ENCODE measurements at regions not wholly inside any gene's neighbourhood (a gene's known extent, or its start where the extent isn't known, plus 50 kb on each side); places are given as distances from the start of the nearest gene placed in this dataset.

- Mint-ChIP-seq H3K27ac (no peak overlapping the region), H3K9me3 (peaks cover 3 to 19% (median 9%) of the 10 kb centered on the region in 7 donors), H3K27me3 (no peaks in the 10 kb centered on the region), H3K4me1 (no peaks in the 10 kb centered on the region), H3K4me3 (no peak overlapping the region), H3K36me3 (no peaks in the 10 kb centered on the region)
- Histone ChIP-seq H3K36me3 (ENCODE audit: control insufficient read depth, insufficient read depth, low read length) (no peaks in the 10 kb centered on the region), H3K4me1 (ENCODE audit: control insufficient read depth, insufficient read depth, low read length, poor library complexity, severe bottlenecking) (no peaks in the 10 kb centered on the region), H3K27me3 (ENCODE audit: control insufficient read depth, insufficient read depth, low read length) (no peaks in the 10 kb centered on the region), H3K27ac (ENCODE audit: insufficient read depth, low read length, poor library complexity, severe bottlenecking) (no peak overlapping the region), H3K9me3 (ENCODE audit: control insufficient read depth in 2 of 2, low read length in 2 of 2) (peaks cover 0 to 7% of the 10 kb centered on the region in 2 experiments), H3K4me3 (ENCODE audit: low read depth, low read length) (no peak overlapping the region)
- DNase-seq: no peak
- no peak for ATAC-seq (ENCODE audit: low read depth in 2 of 2)
These were observed 56.9 kb downstream of the SLITRK6 start for GRCh38 chr13:85742355-85742754.

- no peaks in the 10 kb centered on the region for H3K36me3 ChIP-seq (ENCODE audit: control insufficient read depth, insufficient read depth, low read length)
- H3K27ac Mint-ChIP-seq: no peak overlapping the region
- H3K9me3 ChIP-seq (ENCODE audit: control insufficient read depth in 2 of 2, low read length in 2 of 2): peaks cover 0 to 8% of the 10 kb centered on the region in 2 experiments
- peaks cover 0 to 23% (median 7%) of the 10 kb centered on the region in 7 donors for H3K9me3 Mint-ChIP-seq
- H3K27ac ChIP-seq (ENCODE audit: insufficient read depth, low read length, poor library complexity, severe bottlenecking): no peak overlapping the region
- H3K27me3 Mint-ChIP-seq: no peaks in the 10 kb centered on the region
- DNase-seq: no peak
- no peaks in the 10 kb centered on the region for H3K27me3 ChIP-seq (ENCODE audit: control insufficient read depth, insufficient read depth, low read length)
- no peaks in the 10 kb centered on the region for H3K4me1 ChIP-seq (ENCODE audit: control insufficient read depth, insufficient read depth, low read length, poor library complexity, severe bottlenecking)
- H3K4me3 Mint-ChIP-seq: no peak overlapping the region
- no peaks in the 10 kb centered on the region for H3K36me3 Mint-ChIP-seq
- no peak overlapping the region for H3K4me3 ChIP-seq (ENCODE audit: low read depth, low read length)
- H3K4me1 Mint-ChIP-seq: no peaks in the 10 kb centered on the region
- ATAC-seq (ENCODE audit: low read depth in 2 of 2): no peak
These were observed 58.2 kb downstream of the SLITRK6 start for GRCh38 chr13:85741017-85741416.

GRCh38 chr13:85738696-85739320 is 60.4 kb downstream of the SLITRK6 start:
- Histone ChIP-seq H3K27ac (ENCODE audit: insufficient read depth, low read length, poor library complexity, severe bottlenecking) (no peak overlapping the region), H3K27me3 (ENCODE audit: control insufficient read depth, insufficient read depth, low read length) (no peaks in the 10 kb centered on the region), H3K4me3 (ENCODE audit: low read depth, low read length) (no peak overlapping the region), H3K9me3 (ENCODE audit: control insufficient read depth in 2 of 2, low read length in 2 of 2) (peaks cover 0 to 8% of the 10 kb centered on the region in 2 experiments), H3K4me1 (ENCODE audit: control insufficient read depth, insufficient read depth, low read length, poor library complexity, severe bottlenecking) (no peaks in the 10 kb centered on the region), H3K36me3 (ENCODE audit: control insufficient read depth, insufficient read depth, low read length) (no peaks in the 10 kb centered on the region)
- peaks cover 0 to 13% (median 7%) of the 10 kb centered on the region in 7 donors for H3K9me3 Mint-ChIP-seq
- ATAC-seq (ENCODE audit: low read depth in 2 of 2) (no peak), DNase-seq (no peak)
- H3K36me3 Mint-ChIP-seq: no peaks in the 10 kb centered on the region
- H3K4me3 Mint-ChIP-seq: no peak overlapping the region
- H3K27ac Mint-ChIP-seq: no peak overlapping the region
- no peaks in the 10 kb centered on the region for H3K4me1 Mint-ChIP-seq
- no peaks in the 10 kb centered on the region for H3K27me3 Mint-ChIP-seq

- no peaks in the 10 kb centered on the region for H3K27me3 ChIP-seq (ENCODE audit: control insufficient read depth, insufficient read depth, low read length)
- Mint-ChIP-seq H3K9me3 (peaks cover 0 to 12% (median 7%) of the 10 kb centered on the region in 7 donors), H3K36me3 (no peaks in the 10 kb centered on the region), H3K4me1 (no peaks in the 10 kb centered on the region), H3K27me3 (no peaks in the 10 kb centered on the region), H3K4me3 (no peak overlapping the region), H3K27ac (no peak overlapping the region)
- no peaks in the 10 kb centered on the region for H3K36me3 ChIP-seq (ENCODE audit: control insufficient read depth, insufficient read depth, low read length)
- DNase-seq: no peak
- H3K27ac ChIP-seq (ENCODE audit: insufficient read depth, low read length, poor library complexity, severe bottlenecking): no peak overlapping the region
- H3K9me3 ChIP-seq (ENCODE audit: control insufficient read depth in 2 of 2, low read length in 2 of 2): peaks cover 0 to 8% of the 10 kb centered on the region in 2 experiments
- no peaks in the 10 kb centered on the region for H3K4me1 ChIP-seq (ENCODE audit: control insufficient read depth, insufficient read depth, low read length, poor library complexity, severe bottlenecking)
- no peak overlapping the region for H3K4me3 ChIP-seq (ENCODE audit: low read depth, low read length)
- no peak for ATAC-seq (ENCODE audit: low read depth in 2 of 2)
These were observed 61.3 kb downstream of the SLITRK6 start for GRCh38 chr13:85737952-85738351.

- H3K27ac Mint-ChIP-seq: no peak overlapping the region
- no peaks in the 10 kb centered on the region for H3K36me3 ChIP-seq (ENCODE audit: control insufficient read depth, insufficient read depth, low read length)
- no peak for DNase-seq
These were observed 69.9 kb downstream of the SLITRK6 start for GRCh38 chr13:85729296-85729695.

GRCh38 chr13:85728811-85729210 is 70.4 kb downstream of the SLITRK6 start:
- Mint-ChIP-seq H3K27me3 (no peaks in the 10 kb centered on the region), H3K27ac (no peak overlapping the region), H3K36me3 (no peaks in the 10 kb centered on the region), H3K4me1 (no peaks in the 10 kb centered on the region), H3K9me3 (peaks cover 0 to 5% (median 2%) of the 10 kb centered on the region in 7 donors), H3K4me3 (no peak overlapping the region)
- H3K9me3 ChIP-seq (ENCODE audit: control insufficient read depth in 2 of 2, low read length in 2 of 2): peaks cover 2 to 3% of the 10 kb centered on the region in 2 experiments
- no peak for DNase-seq
- no peaks in the 10 kb centered on the region for H3K27me3 ChIP-seq (ENCODE audit: control insufficient read depth, insufficient read depth, low read length)
- no peaks in the 10 kb centered on the region for H3K36me3 ChIP-seq (ENCODE audit: control insufficient read depth, insufficient read depth, low read length)
- no peaks in the 10 kb centered on the region for H3K4me1 ChIP-seq (ENCODE audit: control insufficient read depth, insufficient read depth, low read length, poor library complexity, severe bottlenecking)
- H3K27ac ChIP-seq (ENCODE audit: insufficient read depth, low read length, poor library complexity, severe bottlenecking): no peak overlapping the region
- no peak overlapping the region for H3K4me3 ChIP-seq (ENCODE audit: low read depth, low read length)
- ATAC-seq (ENCODE audit: low read depth in 2 of 2): no peak

More at GRCh38 chr13:85729296-85729695, 69.9 kb downstream of the SLITRK6 start:
- H3K4me3 Mint-ChIP-seq: no peak overlapping the region
- no peaks in the 10 kb centered on the region for H3K4me1 ChIP-seq (ENCODE audit: control insufficient read depth, insufficient read depth, low read length, poor library complexity, severe bottlenecking)
- H3K9me3 ChIP-seq (ENCODE audit: control insufficient read depth in 2 of 2, low read length in 2 of 2): peaks cover 0 to 2% of the 10 kb centered on the region in 2 experiments
- H3K4me3 ChIP-seq (ENCODE audit: low read depth, low read length): no peak overlapping the region
- no peak overlapping the region for H3K27ac ChIP-seq (ENCODE audit: insufficient read depth, low read length, poor library complexity, severe bottlenecking)
- no peaks in the 10 kb centered on the region for H3K27me3 Mint-ChIP-seq
- peaks cover 0 to 5% (median 2%) of the 10 kb centered on the region in 7 donors for H3K9me3 Mint-ChIP-seq
- ATAC-seq (ENCODE audit: low read depth in 2 of 2): no peak
- H3K27me3 ChIP-seq (ENCODE audit: control insufficient read depth, insufficient read depth, low read length): no peaks in the 10 kb centered on the region
- no peaks in the 10 kb centered on the region for H3K4me1 Mint-ChIP-seq
- no peaks in the 10 kb centered on the region for H3K36me3 Mint-ChIP-seq

- Mint-ChIP-seq H3K36me3 (no peaks in the 10 kb centered on the region), H3K4me1 (no peaks in the 10 kb centered on the region), H3K27me3 (no peaks in the 10 kb centered on the region), H3K4me3 (no peak overlapping the region), H3K9me3 (peaks cover 0 to 5% (median 3%) of the 10 kb centered on the region in 7 donors), H3K27ac (no peak overlapping the region)
- ATAC-seq (ENCODE audit: low read depth in 2 of 2): no peak
- no peaks in the 10 kb centered on the region for H3K36me3 ChIP-seq (ENCODE audit: control insufficient read depth, insufficient read depth, low read length)
- no peak overlapping the region for H3K27ac ChIP-seq (ENCODE audit: insufficient read depth, low read length, poor library complexity, severe bottlenecking)
- no peak overlapping the region for H3K4me3 ChIP-seq (ENCODE audit: low read depth, low read length)
- no peaks in the 10 kb centered on the region for H3K4me1 ChIP-seq (ENCODE audit: control insufficient read depth, insufficient read depth, low read length, poor library complexity, severe bottlenecking)
- H3K27me3 ChIP-seq (ENCODE audit: control insufficient read depth, insufficient read depth, low read length): no peaks in the 10 kb centered on the region
- H3K9me3 ChIP-seq (ENCODE audit: control insufficient read depth in 2 of 2, low read length in 2 of 2): peaks cover 0 to 3% of the 10 kb centered on the region in 2 experiments
- no peak for DNase-seq
These were observed 73.8 kb downstream of the SLITRK6 start for GRCh38 chr13:85725433-85725832.
